Tibial nerve (tissue), 3 donors: ENCODE measurements at regions not wholly inside any gene's neighbourhood (a gene's known extent, or its start where the extent isn't known, plus 50 kb on each side); places are given as distances from the start of the nearest gene placed in this dataset.

ENCODE experiments used
- POLR2A ChIP-seq, 2 donors: fragments of 450-650 bp; IDR thresholded peaks; one replicate each; pipeline ENCODE4 v1.6.1; 2017; ENCODE audit warnings: antibody characterized with exemption in 2 of 2, mild to moderate bottlenecking in 2 of 2, moderate library complexity in 2 of 2
- TF ChIP-seq, protein P1 (sequence below), 5 experiments: fragments of 200-600 bp in 3 of 5; fragments of 450-650 bp in 2 of 5; sonication (generic) in 3 of 5; IDR thresholded peaks; one replicate each; pipeline ENCODE4 v1.5.1; 2016 to 2019; ENCODE audit warnings: antibody characterized with exemption in 5 of 5, mild to moderate bottlenecking in 3 of 5, moderate library complexity in 2 of 5

DNA sequence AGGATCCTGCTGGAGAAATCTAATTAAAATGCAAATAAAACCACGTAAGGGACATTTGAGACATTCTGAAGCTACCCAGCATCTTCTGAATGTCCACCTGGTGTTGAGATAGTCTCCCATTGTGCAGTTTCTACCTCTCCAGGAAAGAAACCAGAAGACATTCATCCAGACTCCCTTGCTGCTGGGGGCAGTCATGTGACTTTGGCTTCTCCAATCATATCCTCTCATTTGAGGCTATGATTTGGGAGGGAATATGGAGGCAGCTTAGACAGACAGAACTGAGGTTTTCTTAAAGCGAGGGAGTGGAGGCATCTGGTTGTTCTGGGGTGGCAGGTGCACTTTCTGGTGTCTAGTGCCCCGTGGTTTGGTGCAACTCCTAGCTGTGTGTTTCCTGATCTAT, 315.2 kb upstream of the SULF2 start:
- TF ChIP-seq, protein P1, sequence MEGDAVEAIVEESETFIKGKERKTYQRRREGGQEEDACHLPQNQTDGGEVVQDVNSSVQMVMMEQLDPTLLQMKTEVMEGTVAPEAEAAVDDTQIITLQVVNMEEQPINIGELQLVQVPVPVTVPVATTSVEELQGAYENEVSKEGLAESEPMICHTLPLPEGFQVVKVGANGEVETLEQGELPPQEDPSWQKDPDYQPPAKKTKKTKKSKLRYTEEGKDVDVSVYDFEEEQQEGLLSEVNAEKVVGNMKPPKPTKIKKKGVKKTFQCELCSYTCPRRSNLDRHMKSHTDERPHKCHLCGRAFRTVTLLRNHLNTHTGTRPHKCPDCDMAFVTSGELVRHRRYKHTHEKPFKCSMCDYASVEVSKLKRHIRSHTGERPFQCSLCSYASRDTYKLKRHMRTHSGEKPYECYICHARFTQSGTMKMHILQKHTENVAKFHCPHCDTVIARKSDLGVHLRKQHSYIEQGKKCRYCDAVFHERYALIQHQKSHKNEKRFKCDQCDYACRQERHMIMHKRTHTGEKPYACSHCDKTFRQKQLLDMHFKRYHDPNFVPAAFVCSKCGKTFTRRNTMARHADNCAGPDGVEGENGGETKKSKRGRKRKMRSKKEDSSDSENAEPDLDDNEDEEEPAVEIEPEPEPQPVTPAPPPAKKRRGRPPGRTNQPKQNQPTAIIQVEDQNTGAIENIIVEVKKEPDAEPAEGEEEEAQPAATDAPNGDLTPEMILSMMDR (IDR thresholded peaks at IDR 0.05): no peak
- no peak for TF ChIP-seq POLR2A (IDR thresholded peaks at IDR 0.05)
